Neuron (in vitro differentiated cells): ENCODE measurements at regions not wholly inside any gene's neighbourhood (a gene's known extent, or its start where the extent isn't known, plus 50 kb on each side); places are given as distances from the start of the nearest gene placed in this dataset.

Source experiments
- H2AFZ ChIP-seq: one replicate; pipeline ENCODE4 v1.6.1; 2013; ENCODE audit warnings: low read depth, mild to moderate bottlenecking, inconsistent platforms, low read length, moderate library complexity
- H3K27me3 ChIP-seq: one replicate; pipeline ENCODE4 v1.6.1; 2013; ENCODE audit warnings: low read length; ENCODE audit not compliant: insufficient read depth
- H3K36me3 ChIP-seq: one replicate; pipeline ENCODE4 v1.6.1; 2013; ENCODE audit warnings: low read length; ENCODE audit not compliant: insufficient read depth
- H3K4me1 ChIP-seq: one replicate; pipeline ENCODE4 v1.6.1; 2013; ENCODE audit warnings: low read length; ENCODE audit not compliant: insufficient read depth
- H3K4me3 ChIP-seq: 2 replicates; pipeline ENCODE4 v1.5.1; 2013; ENCODE audit warnings: mild to moderate bottlenecking, low read length, moderate library complexity
- H3K9me3 ChIP-seq: one replicate; pipeline ENCODE4 v1.6.1; 2013; ENCODE audit warnings: low read length

GRCh38 chr11:57085611-57086010, 96.1 kb upstream of the LRRC55 start:
- Histone ChIP-seq H3K27me3 (no peaks in the 10 kb centered on the region), H3K4me1 (peaks cover 30% of the 10 kb centered on the region), H3K9me3 (no peaks in the 10 kb centered on the region), H3K4me3 (no peak overlapping the region), H2AFZ (no peak overlapping the region), H3K36me3 (no peaks in the 10 kb centered on the region)

DNA sequence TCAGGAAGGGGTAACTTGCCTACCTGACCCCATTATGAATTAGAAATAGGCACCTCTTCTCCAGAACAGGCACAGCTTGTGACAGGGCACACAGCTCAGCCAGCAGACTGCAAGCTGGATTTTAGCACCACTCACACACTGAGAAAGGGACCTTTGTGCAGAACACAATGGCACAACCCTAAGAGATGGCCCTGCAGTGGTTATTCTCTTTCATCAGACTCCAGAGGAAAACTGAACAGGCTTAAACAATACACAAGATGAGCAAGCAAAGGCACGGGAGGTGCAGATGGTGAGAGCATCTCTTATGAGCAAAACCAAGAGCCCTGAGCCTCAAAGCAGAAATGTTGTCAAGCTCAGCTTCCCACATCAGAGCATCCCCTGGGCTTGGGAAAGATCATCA, 93.8 kb upstream of the LRRC55 start:
- H3K4me1 ChIP-seq = peaks cover 15% of the 10 kb centered on the region
- H3K9me3 ChIP-seq = no peaks in the 10 kb centered on the region
- no peak overlapping the region for H3K4me3 ChIP-seq
- peak overlapping the region; percentile 20 for H2AFZ ChIP-seq
- no peaks in the 10 kb centered on the region for H3K27me3 ChIP-seq
- no peaks in the 10 kb centered on the region for H3K36me3 ChIP-seq

DNA sequence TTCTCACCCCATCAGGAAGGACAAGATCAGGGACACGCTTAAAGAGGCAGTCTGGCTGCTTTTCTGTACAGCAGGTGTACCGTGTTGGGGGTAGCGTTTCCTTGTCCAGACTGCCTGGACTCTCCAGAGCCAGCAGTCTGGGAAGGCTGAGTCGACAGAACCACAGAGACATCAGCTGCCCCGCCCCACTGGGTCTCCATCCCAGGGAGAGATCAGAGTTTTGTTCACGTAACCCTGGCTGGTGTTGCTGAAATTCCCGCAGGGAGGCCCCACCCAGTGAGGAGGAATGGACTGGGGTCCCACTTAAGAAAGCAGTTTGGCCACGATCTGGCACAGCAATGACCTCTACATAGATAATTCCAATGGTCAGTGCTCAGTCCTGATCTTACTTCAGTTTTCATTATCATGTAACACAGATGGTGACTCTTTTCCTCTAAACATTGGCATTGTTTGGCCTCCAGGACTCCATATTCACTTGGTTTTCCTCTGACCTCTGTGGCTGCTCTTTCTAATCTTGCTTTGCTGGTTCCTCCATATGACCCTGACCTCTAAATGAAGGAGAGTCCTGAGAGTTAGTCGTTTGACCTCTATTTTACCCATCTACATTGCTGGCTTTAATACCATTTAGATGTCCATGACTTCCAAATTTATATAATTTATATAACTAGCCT, 89.6 kb upstream of the LRRC55 start:
- H3K4me3 ChIP-seq = no peak overlapping the region
- no peaks in the 10 kb centered on the region for H3K27me3 ChIP-seq
- H2AFZ ChIP-seq = no peak overlapping the region
- H3K4me1 ChIP-seq = peaks cover 15% of the 10 kb centered on the region
- H3K36me3 ChIP-seq = no peaks in the 10 kb centered on the region
- no peaks in the 10 kb centered on the region for H3K9me3 ChIP-seq

GRCh38 chr11:57094181-57094935, 87.4 kb upstream of the LRRC55 start:
- no peaks in the 10 kb centered on the region for H3K9me3 ChIP-seq
- no peak overlapping the region for H3K4me3 ChIP-seq
- no peaks in the 10 kb centered on the region for H3K36me3 ChIP-seq
- no peak overlapping the region for H2AFZ ChIP-seq
- H3K27me3 ChIP-seq = no peaks in the 10 kb centered on the region
- H3K4me1 ChIP-seq = no peaks in the 10 kb centered on the region

GRCh38 chr11:57095417-57095816, 86.3 kb upstream of the LRRC55 start:
- H3K4me3 ChIP-seq = no peak overlapping the region
- H3K36me3 ChIP-seq = no peaks in the 10 kb centered on the region
- no peak overlapping the region for H2AFZ ChIP-seq

GRCh38 chr11:57095896-57096295, 85.9 kb upstream of the LRRC55 start:
- Histone ChIP-seq H2AFZ (no peak overlapping the region), H3K4me1 (peaks cover 2% of the 10 kb centered on the region), H3K4me3 (no peak overlapping the region), H3K9me3 (no peaks in the 10 kb centered on the region), H3K27me3 (no peaks in the 10 kb centered on the region), H3K36me3 (no peaks in the 10 kb centered on the region)

More at GRCh38 chr11:57095417-57095816, 86.3 kb upstream of the LRRC55 start:
- Histone ChIP-seq H3K4me1 (no peaks in the 10 kb centered on the region), H3K9me3 (no peaks in the 10 kb centered on the region), H3K27me3 (no peaks in the 10 kb centered on the region)

DNA sequence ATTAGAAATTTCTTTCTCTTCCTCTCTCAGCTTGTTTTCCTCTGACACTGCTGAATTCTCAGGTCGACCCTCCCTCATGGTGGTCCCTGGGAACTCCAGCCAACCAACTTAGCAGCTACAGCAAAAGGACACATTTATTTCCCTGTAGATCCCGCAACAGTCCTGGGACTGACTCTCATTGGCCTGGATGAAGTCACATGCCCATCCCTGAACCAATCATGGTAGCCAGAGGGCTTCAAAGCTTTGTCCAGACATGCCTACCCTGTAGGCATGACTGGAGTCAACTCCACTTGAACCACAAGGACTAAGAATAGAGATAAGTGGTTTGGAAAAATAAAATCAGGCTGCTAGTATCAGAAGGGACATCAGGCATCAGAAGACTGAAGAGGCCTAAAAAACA, 84.6 kb upstream of the LRRC55 start:
- no peak overlapping the region for H2AFZ ChIP-seq

GRCh38 chr11:57098191-57098590, 83.6 kb upstream of the LRRC55 start:
- H3K27me3 ChIP-seq = no peaks in the 10 kb centered on the region
- no peak overlapping the region for H2AFZ ChIP-seq
- no peaks in the 10 kb centered on the region for H3K36me3 ChIP-seq
- no peak overlapping the region for H3K4me3 ChIP-seq
- H3K4me1 ChIP-seq = peaks cover 7% of the 10 kb centered on the region
- no peaks in the 10 kb centered on the region for H3K9me3 ChIP-seq

More for the DNA sequence above, 84.6 kb upstream of the LRRC55 start:
- no peaks in the 10 kb centered on the region for H3K27me3 ChIP-seq
- no peak overlapping the region for H3K4me3 ChIP-seq
- no peaks in the 10 kb centered on the region for H3K36me3 ChIP-seq
- H3K9me3 ChIP-seq = no peaks in the 10 kb centered on the region
- peaks cover 7% of the 10 kb centered on the region for H3K4me1 ChIP-seq

DNA sequence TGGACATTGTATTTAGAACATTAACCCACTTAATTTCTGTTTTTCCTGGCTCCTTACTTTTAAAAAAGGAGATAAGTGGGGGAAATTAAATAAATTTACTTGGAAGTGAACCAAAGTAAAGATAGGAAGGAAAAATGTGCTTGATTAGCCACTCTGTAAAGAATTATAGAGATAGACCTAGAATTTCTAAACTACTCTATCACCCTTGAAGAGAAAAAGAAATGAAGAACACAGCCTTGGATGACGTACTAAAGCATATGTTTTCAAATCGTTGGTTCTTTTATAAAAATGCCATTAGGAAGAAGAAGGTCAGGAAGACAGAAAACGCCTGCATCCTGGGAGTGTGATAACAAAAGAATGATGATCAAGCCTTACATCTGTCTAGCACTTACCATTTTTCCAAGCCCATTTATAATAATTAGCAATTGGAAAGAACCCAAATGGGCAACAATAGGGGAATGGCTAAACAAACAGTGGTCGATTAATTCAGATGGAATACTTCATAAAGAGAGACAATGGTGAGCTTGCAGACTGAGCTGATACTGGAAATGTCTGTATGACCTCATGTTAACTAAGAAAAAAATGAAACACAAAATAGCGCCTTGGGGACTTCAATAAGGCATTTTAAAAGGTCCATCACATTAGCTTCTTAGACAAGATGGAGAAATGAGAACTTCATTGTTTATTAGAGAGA, 81.0 kb upstream of the LRRC55 start:
- Histone ChIP-seq H3K4me1 (peaks cover 7% of the 10 kb centered on the region), H3K4me3 (no peak overlapping the region), H2AFZ (no peak overlapping the region), H3K27me3 (no peaks in the 10 kb centered on the region), H3K9me3 (no peaks in the 10 kb centered on the region), H3K36me3 (no peaks in the 10 kb centered on the region)

DNA sequence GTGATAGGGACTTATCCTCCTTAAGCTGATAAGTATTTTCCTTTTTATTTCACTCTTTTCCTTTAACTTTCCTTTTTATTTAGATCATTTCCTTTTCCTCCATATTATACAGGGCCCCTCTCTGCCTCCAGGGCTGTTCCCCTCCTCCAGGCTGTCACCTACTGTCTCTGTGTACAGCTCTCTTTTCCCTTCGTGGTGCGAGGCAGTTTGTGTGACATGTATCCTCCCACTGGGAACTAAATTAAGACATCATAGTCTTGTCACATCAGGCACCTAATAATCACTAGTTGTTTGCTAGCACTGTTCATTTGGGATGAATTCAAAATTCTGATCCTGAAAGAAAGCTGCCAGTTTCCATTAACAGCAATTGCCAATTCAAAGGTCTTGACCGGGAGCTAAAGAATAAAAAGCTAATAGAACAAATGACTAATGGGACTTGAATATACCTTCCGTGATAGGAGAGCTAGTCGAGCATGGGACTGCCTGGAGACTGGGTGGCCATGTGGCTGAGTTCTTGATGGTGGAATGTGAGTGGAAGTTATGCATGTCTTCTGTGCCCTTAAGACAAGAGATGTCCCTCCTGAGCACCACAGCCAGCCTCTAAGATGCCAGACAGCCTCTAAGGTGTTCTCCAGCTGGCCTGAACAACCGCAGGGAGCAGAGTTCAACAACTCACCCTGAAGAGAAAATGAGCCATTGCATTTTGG, 77.7 kb upstream of the LRRC55 start:
- Histone ChIP-seq H3K27me3 (no peaks in the 10 kb centered on the region), H3K4me3 (no peak overlapping the region), H3K36me3 (no peaks in the 10 kb centered on the region), H3K9me3 (no peaks in the 10 kb centered on the region), H3K4me1 (peaks cover 7% of the 10 kb centered on the region), H2AFZ (no peak overlapping the region)

- Histone ChIP-seq H3K4me3 (no peak overlapping the region), H3K9me3 (no peaks in the 10 kb centered on the region), H3K36me3 (no peaks in the 10 kb centered on the region), H3K4me1 (no peaks in the 10 kb centered on the region), H2AFZ (no peak overlapping the region), H3K27me3 (no peaks in the 10 kb centered on the region)
These were observed 72.4 kb upstream of the LRRC55 start for GRCh38 chr11:57109331-57109730.

GRCh38 chr11:57111619-57112018, 70.1 kb upstream of the LRRC55 start:
- Histone ChIP-seq H3K27me3 (no peaks in the 10 kb centered on the region), H2AFZ (no peak overlapping the region), H3K36me3 (no peaks in the 10 kb centered on the region), H3K9me3 (no peaks in the 10 kb centered on the region), H3K4me3 (no peak overlapping the region), H3K4me1 (no peaks in the 10 kb centered on the region)

GRCh38 chr11:57116654-57117053, 65.1 kb upstream of the LRRC55 start:
- Histone ChIP-seq H3K4me3 (no peak overlapping the region), H3K27me3 (no peaks in the 10 kb centered on the region), H2AFZ (no peak overlapping the region), H3K4me1 (no peaks in the 10 kb centered on the region), H3K36me3 (no peaks in the 10 kb centered on the region), H3K9me3 (no peaks in the 10 kb centered on the region)
